OCI-LY3 (cell line): ENCODE measurements at regions not wholly inside any gene's neighbourhood (a gene's known extent, or its start where the extent isn't known, plus 50 kb on each side); places are given as distances from the start of the nearest gene placed in this dataset.

ENCODE experiments used
- CTCF ChIP-seq: fragments of 200-600, 300-600 bp; sonication (generic); IDR thresholded peaks from 2 replicates; pipeline ENCODE4 v1.5.1; 2014; ENCODE audit warnings: antibody characterized with exemption, low read length, low read depth
- EZH2phosphoT487 ChIP-seq: fragments of 200-600 bp; shearing (Covaris generic); IDR thresholded peaks from 2 replicates; pipeline ENCODE4 v1.6.1; 2018; ENCODE audit warnings: antibody characterized with exemption, mixed run types, low read depth

DNA sequence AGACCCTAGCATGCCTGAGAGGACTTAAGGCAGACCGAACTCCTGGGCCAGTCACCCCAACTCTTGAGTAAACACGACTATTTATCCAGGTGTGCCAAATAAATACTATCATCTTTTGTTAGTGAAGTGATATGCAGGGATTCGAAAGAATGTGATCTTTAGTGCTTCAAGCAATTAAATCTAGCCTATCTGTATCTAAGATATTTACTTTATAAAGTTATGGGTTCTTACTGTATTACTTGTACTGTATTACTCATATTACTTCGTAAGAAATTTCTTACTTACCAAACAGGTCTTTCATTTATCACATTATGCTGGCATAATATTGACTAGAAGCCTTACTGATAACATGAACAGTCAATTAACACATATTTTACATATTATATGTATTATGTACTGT lies 211.6 kb upstream of the NECTIN3 start:
- TF ChIP-seq CTCF = no peak
- TF ChIP-seq EZH2phosphoT487 = no peak
